Lower lobe of right lung (tissue), 2 donors: ENCODE measurements at regions not wholly inside any gene's neighbourhood (a gene's known extent, or its start where the extent isn't known, plus 50 kb on each side); places are given as distances from the start of the nearest gene placed in this dataset.

Experiments used
- ATAC-seq, 2 donors: fragments of 200-7000 bp; cut with Tn5 transposase; one replicate each; pipeline ENCODE4 v1.9.1; 2020 to 2022; ENCODE audit warnings: mild to moderate bottlenecking in 2 of 2, moderate library complexity in 2 of 2
- DNase-seq: peaks from one replicate; pipeline ENCODE4 v3.0.0-alpha.2; 2020
- H3K27ac ChIP-seq: fragments of 200-600 bp; one replicate; pipeline ENCODE4 v1.8.0; 2022
- H3K27me3 ChIP-seq: fragments of 200-600 bp; one replicate; pipeline ENCODE4 v1.8.0; 2022; ENCODE audit warnings: low read depth
- H3K36me3 ChIP-seq: fragments of 200-600 bp; one replicate; pipeline ENCODE4 v1.8.0; 2022; ENCODE audit warnings: mild to moderate bottlenecking
- H3K4me1 ChIP-seq: fragments of 200-600 bp; one replicate; pipeline ENCODE4 v1.8.0; 2022
- H3K4me3 ChIP-seq: fragments of 200-600 bp; one replicate; pipeline ENCODE4 v1.8.0; 2022; ENCODE audit warnings: mild to moderate bottlenecking
- H3K9me3 ChIP-seq: fragments of 200-600 bp; one replicate; pipeline ENCODE4 v1.8.0; 2022
- CTCF ChIP-seq: fragments of 200-600 bp; IDR thresholded peaks from one replicate; pipeline ENCODE4 v1.8.0; 2022; ENCODE audit warnings: antibody characterized with exemption, mild to moderate bottlenecking
- intact Hi-C: fragments of 100-400 bp; cut with DNase I; formaldehyde crosslinking; loops from one replicate; pipeline ENCODE4 v1.11.0; 2022
- donor health status: DM: no; HTN: yes; CAD: no; lungs with severe emphysema.

DNA sequence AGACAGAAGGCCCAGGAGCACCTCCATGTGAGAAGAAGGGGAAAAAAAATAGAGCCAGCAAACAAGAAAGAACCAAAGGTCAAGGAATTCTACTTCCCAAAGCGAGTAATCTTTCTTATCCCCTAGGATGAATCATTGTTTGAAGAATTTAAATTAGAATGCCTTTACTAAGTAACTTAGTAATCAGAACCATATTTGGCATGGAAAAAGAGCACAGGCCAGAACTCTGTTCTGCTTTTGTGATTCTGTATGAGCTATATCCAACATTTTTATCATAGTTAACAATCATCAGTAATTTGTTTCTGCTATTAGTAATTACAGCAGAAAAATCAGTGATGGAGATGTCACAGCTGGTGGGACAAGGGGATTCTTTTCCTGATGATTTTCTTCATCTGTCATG is 228.8 kb upstream of the FAM83B start:
- DNase-seq = no peak
- intact Hi-C loops = no loop called here
- TF ChIP-seq CTCF = no peak
- no peak overlapping the region for H3K4me3 ChIP-seq
- H3K36me3 ChIP-seq = no peaks in the 10 kb centered on the region
- H3K27ac ChIP-seq = no peak overlapping the region
- H3K9me3 ChIP-seq = no peaks in the 10 kb centered on the region
- H3K4me1 ChIP-seq = no peaks in the 10 kb centered on the region
- no peaks in the 10 kb centered on the region for H3K27me3 ChIP-seq
- ATAC-seq = no peak

- DNase-seq = no peak
- no peak for TF ChIP-seq CTCF
- intact Hi-C loops = no loop called here
Observed at GRCh38 chr6:54618572-54618971, 228.0 kb upstream of the FAM83B start.

DNA sequence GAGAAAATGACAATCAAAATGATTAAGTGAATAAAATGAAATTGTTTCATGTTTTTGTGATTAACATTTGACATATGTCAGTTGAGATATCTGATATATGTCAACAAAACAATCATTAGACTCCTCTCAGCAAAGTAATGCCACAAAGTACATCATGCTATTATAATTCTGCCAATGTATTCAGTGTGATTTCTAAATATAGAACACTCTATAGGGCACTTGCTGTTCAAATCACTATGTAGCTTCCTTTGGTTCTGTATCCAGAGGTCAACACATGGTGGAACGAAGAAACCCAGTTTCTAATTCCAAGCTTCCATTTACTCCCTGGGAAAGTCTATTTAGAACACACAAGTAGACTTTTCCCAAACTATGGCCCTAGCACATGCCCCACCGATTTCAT is 227.5 kb upstream of the FAM83B start:
- DNase-seq (no peak), ATAC-seq (no peak)
- intact Hi-C loops = no loop called here
- Histone ChIP-seq H3K36me3 (no peaks in the 10 kb centered on the region), H3K4me1 (no peaks in the 10 kb centered on the region), H3K27ac (no peak overlapping the region), H3K4me3 (no peak overlapping the region), H3K9me3 (no peaks in the 10 kb centered on the region), H3K27me3 (no peaks in the 10 kb centered on the region)
- TF ChIP-seq CTCF = no peak

More at GRCh38 chr6:54618572-54618971, 228.0 kb upstream of the FAM83B start:
- no peak for ATAC-seq
- H3K27ac ChIP-seq = no peak overlapping the region
- no peaks in the 10 kb centered on the region for H3K27me3 ChIP-seq
- H3K9me3 ChIP-seq = no peaks in the 10 kb centered on the region
- H3K4me1 ChIP-seq = no peaks in the 10 kb centered on the region
- no peak overlapping the region for H3K4me3 ChIP-seq
- no peaks in the 10 kb centered on the region for H3K36me3 ChIP-seq

DNA sequence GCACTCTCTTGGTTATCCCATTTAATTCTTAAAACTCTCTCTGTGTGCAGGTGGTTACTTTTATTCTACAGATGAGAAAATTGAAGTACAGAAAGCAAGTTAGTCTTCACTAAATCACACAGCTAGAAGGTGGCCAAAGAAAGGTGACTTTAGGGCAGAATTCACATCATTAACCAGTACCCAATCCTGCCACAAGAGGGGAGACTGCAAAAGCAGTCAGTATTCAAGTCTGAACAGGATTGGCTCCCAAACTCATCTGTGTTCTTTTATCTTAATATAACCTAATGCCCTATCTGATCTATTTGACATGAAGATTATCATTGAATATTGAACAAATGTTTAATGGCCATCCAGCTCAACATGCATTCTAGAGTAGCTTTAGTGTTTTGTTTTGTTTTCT is 225.3 kb upstream of the FAM83B start:
- ATAC-seq = no peak
- DNase-seq = no peak
- no peak for TF ChIP-seq CTCF

GRCh38 chr6:54624216-54624615 is 222.4 kb upstream of the FAM83B start:
- Histone ChIP-seq H3K36me3 (no peaks in the 10 kb centered on the region), H3K9me3 (no peaks in the 10 kb centered on the region), H3K4me1 (no peaks in the 10 kb centered on the region), H3K27ac (no peak overlapping the region), H3K4me3 (no peak overlapping the region), H3K27me3 (no peaks in the 10 kb centered on the region)
- DNase-seq (no peak), ATAC-seq (no peak)
- TF ChIP-seq CTCF = no peak
- intact Hi-C loops = no loop called here

More for the DNA sequence above, 225.3 kb upstream of the FAM83B start:
- H3K4me1 ChIP-seq = no peaks in the 10 kb centered on the region
- H3K4me3 ChIP-seq = no peak overlapping the region
- H3K36me3 ChIP-seq = no peaks in the 10 kb centered on the region
- no peaks in the 10 kb centered on the region for H3K9me3 ChIP-seq
- no peaks in the 10 kb centered on the region for H3K27me3 ChIP-seq
- intact Hi-C loops = no loop called here
- H3K27ac ChIP-seq = no peak overlapping the region

GRCh38 chr6:54624779-54625178 is 221.8 kb upstream of the FAM83B start:
- intact Hi-C loops = no loop called here
- no peak for TF ChIP-seq CTCF
- Histone ChIP-seq H3K4me3 (no peak overlapping the region), H3K36me3 (no peaks in the 10 kb centered on the region), H3K4me1 (no peaks in the 10 kb centered on the region), H3K27ac (no peak overlapping the region), H3K27me3 (no peaks in the 10 kb centered on the region), H3K9me3 (no peaks in the 10 kb centered on the region)
- ATAC-seq (no peak), DNase-seq (no peak)
